DND-41 (cell line): ENCODE measurements at regions not wholly inside any gene's neighbourhood (a gene's known extent, or its start where the extent isn't known, plus 50 kb on each side); places are given as distances from the start of the nearest gene placed in this dataset.
"Not testable (repeated sequence)": the region's sequence is repeated elsewhere in the genome, so short reads cannot be mapped to it uniquely, and the experiment has no call there.

ENCODE experiments used
- CTCF ChIP-seq: IDR thresholded peaks from 2 replicates; pipeline ENCODE4 v1.5.1; 2012; ENCODE audit warnings: borderline replicate concordance, low read length, moderate library complexity, mild to moderate bottlenecking; ENCODE audit not compliant: poor library complexity, severe bottlenecking; ENCODE audit errors: extremely low read depth
- EZH2 ChIP-seq: IDR thresholded peaks from 3 replicates; pipeline ENCODE4 v1.6.1; 2012; ENCODE audit warnings: borderline replicate concordance, low read depth, mild to moderate bottlenecking, moderate library complexity, low read length, inconsistent platforms; ENCODE audit not compliant: severe bottlenecking

DNA sequence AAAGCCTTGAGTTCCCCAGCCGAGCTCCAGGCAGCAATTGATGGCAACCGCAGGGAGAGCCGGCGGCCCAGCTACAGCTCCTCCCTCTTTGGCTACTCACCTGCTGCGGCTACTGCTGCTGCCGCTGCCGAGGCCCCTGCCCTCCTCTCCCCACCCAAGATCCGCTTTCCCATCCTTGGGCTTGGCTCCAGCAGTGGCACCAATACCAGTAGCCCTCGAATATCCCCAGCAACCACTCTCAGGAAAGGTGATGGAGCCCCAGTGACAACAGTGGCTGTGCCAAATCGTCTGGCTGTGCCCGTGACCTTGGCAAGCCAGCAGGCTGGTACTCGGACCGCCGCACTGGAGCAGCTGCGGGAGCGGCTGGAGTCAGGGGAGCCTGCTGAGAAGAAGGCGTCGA is 298.0 kb upstream of the ADGRL2 start:
- not testable (repeated sequence) for TF ChIP-seq CTCF, EZH2
